ENCODE measurements at regions not wholly inside any gene's neighbourhood (a gene's known extent, or its start where the extent isn't known, plus 50 kb on each side); places are given as distances from the start of the nearest gene placed in this dataset.
"Not testable (repeated sequence)": the region's sequence is repeated elsewhere in the genome, so short reads cannot be mapped to it uniquely, and the experiment has no call there.

DNA sequence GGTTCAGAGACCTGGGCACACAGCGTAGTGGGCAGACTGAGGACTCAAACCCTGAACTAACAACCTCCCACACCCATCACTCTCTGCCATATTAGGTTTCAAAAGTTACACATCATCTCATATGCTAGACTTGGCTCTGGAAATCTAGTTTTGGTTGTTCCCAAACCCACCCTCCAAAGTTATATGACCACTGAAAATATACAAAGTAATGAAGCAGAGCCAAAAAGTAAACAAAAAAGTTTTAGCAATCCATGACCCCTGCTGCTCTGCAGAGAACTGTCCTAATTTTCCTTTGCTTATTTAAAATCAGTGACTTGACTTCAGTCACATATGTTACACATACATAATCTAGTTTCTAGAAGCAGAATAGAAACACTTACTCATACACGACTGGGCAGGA is 155.6 kb upstream of the TAS2R1 start:
- no peak for DNase-seq

GRCh38 chr5:9784231-9784630 is 154.1 kb upstream of the TAS2R1 start:
- DNase-seq, result no peak

GRCh38 chr5:9782826-9783560 is 152.8 kb upstream of the TAS2R1 start:
- DNase-seq, result no peak

DNA sequence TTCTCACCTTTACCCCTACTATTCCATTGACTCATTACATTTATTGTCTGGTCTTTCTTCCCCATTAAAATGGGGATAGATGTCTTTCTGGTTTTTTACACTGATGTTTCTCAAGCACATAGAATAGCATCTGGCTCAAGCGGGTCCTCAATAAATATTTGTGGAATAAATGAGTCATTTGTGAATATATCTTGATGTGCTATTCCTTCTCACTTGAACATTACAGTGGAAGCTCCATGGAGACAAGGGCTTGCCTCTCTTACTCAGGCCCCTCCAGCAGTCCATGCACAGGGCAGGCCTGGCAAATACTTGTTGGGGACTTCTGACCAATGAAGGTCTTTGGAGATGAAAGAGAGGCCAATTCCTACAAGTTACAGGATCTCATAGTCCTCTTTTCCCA is 151.7 kb upstream of the TAS2R1 start:
- no peak for DNase-seq

DNA sequence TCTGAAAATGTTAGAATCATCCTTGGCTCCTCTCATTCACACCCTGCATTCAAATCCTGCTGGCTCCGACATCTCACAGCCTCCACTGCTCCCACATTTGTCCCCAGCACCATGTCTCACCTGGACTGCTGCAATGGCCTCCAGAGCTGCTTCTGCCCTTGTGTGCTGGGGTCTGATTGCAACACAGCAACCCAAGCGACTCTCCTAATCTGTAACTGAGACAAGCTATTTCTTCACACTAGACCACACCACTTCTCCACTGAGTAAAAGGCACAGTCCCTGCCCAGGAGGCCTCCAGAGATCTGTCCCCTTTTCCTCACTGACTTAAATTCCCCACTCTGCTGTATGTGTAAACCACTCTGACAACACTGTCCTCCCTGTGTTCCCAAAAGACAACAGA is 151.1 kb upstream of the TAS2R1 start:
- no peak for DNase-seq

DNA sequence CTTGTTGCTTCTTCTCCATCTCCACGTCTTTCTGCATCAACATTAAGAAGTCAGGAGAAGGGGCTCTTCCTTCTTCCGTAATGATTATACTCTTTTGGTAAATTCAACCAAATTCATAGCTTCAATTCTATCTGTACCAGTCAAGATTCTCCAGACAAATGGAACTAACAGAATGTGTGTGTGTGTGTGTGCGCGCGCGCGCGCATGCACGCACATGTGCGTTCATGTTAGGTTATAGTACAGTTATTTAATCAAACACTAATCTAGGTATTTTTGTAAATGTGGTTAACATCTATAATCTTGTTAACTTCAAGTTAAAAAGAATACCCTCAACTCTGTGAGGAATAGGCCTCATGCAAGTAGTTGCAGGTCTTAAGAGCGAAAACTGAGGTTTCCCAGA is 150.3 kb upstream of the TAS2R1 start:
- no peak for DNase-seq

DNA sequence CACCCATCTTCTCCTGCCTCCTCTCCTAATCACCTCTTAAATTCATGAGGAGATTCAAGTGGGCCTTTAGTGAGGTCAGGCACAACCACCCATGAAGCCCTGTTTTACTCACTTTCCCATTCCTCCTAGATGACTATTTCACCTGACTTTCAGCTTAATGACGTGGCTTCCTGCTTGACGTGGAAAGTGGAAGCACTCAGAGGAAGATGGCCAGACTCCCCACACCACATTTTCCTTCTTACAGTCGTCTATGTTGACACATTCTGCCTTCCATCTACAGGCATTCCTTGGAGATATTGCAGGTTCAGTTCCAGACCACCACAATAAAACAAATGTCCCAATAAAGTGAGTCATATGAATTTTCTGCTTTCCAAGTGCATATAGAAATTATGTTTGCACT is 146.4 kb upstream of the TAS2R1 start:
- no peak for DNase-seq

- DNase-seq, result no peak
Measured at GRCh38 chr5:9775339-9775738, 145.2 kb upstream of the TAS2R1 start.

GRCh38 chr5:9774472-9775079 is 144.4 kb upstream of the TAS2R1 start:
- DNase-seq, result no peak

DNA sequence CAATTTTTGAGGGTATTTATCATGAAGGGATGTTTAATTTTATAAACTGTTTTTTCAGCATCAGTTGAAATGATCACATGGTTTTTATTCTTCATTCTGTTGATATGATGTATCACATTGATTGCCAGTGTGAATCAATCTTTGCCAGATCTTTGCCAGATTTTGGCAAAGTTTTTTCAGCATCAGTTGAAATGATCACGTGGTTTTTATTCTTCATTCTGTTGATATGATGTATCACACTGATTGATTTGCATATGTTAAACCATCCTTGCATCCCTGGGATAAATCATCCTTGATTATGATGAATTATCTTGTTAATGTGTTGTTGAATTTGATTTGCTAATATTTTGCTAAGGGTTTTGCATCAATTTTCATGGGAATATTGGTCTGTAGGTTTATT is 140.9 kb upstream of the TAS2R1 start:
- no peak for DNase-seq

DNA sequence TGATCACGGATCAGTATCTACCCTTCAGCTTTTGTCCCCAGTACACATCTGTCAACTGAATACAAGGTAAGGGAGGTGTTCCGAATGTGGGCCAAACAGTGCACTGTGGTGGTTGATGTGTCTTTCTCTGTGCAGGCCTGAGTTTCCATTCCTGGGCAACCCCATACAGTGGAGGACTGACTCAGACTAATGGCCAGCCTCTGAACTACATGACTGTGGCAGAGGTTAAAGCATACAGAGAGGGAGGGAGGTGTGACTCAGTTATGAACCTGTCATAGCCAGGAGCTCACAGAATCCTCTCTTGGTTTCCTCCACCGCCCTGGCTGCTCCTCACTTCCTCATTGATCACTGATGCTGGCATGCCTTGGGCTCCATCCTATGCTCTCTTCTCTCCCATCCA is 136.4 kb upstream of the TAS2R1 start:
- DNase-seq, result no peak

DNA sequence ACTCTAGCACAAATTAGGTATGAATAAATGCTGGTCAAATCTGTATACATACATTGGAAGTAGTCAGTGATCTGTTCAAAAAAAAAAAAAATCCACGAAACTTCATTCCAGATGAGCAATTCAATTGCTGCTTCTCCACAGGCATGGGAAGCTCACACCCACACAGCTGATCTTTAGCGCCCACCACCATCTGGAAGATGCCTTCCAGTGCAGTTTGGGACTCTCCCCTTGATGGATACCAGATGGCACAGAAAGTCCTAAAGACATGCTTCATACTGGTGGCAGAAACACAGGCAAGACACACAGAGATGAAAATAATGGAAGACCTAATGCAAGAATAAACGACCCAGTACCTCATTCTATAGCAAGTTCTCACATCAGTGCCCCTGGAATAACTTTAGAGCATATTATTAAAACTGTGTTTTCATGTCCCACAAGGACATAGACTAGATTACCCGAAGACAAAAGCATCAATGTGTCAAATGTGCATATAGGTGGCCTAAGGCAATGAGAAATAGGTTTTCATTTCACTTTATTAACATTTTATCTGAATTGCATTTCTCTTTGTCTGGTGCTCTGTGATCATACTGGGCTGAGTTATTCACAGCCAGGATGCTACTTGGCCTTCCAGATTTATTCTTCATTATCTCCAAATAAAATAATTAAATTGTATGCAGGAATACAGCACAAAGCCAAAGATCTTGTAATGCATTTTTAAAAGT is 135.4 kb upstream of the TAS2R1 start:
- no peak for DNase-seq

- DNase-seq, result no peak
Measured at GRCh38 chr5:9761706-9762105, 131.6 kb upstream of the TAS2R1 start.

GRCh38 chr5:9752670-9753069 is 122.5 kb upstream of the TAS2R1 start:
- not testable (repeated sequence) for DNase-seq

DNA sequence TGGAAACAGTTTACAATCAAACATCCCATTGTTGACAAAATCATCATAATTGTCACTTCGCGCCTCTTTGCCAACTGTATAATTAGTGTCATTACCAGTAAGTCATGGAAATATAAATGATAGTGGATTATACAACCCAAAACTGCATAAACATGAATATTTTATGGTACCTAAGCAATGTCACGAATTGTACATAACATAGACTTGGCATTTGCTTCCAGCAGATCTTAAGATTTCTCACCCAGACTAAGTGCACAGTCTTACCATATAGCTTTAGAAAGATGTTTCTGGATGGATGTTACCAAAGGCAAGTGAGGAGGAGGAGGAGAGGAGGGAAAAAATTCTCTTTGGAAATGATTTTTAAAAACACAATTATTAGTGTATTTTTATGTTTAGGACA is 113.4 kb upstream of the TAS2R1 start:
- DNase-seq, result no peak

- no peak for DNase-seq
Measured at GRCh38 chr5:9742848-9743247, 112.7 kb upstream of the TAS2R1 start.

DNA sequence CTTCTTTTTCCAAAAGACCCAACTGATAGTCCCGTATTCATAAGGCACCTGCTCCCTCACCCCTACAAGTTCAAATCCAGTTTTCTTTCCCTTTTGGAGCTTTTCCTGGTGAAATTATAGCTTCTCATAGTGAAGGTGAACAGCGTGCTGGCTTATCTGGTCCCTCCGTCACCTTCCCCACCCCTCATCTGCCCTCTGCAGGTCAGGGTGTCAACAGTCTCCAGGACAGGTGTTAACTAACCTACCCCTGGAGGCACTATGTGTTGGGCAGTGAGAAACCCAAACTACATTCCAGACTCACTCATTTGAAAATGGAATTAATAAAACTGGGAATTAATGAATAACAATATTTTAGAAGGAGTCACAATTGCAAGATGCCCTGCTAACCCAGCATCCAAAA is 109.0 kb upstream of the TAS2R1 start:
- DNase-seq, result no peak

DNA sequence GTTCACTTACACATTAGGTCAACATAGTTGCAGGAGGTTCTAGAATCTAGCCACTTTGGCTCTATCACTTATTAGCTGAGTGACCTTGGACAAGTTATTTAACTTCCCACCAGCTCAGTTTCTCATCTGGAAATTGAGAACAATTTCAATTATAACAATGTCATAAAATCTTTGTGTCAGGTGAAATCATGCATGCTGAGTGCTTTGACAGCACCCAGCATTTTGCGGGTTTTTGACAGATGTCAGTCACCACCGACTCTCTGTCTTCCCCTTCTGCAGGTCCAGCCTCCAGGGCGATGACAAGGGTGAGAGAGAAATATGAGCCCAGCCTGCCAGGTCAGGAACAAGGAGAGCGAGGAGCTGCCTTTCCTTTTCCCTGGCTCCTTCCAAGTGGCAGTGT is 107.1 kb upstream of the TAS2R1 start:
- no peak for DNase-seq

DNA sequence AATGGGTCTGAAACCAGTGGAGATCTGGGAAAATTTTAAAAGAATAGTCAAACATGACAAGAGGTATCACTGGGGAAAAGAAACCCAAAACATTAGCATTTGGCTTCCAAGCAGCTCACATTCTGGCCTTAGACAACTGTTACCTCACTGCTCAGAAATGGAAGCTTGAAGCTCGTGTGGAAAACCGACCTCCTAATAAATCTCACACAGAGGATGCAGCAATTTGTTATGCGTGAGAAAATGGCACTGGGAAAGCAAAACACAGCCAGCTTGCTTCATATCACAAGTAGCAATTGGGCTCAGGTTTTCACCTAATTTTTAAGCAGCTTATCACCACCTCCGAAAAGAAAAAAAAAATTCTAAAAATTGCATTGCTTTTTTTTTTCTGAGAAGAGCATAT is 103.3 kb upstream of the TAS2R1 start:
- DNase-seq, result peak; percentile 30

- DNase-seq, result no peak
Measured at GRCh38 chr5:9731159-9731558, 101.0 kb upstream of the TAS2R1 start.

GRCh38 chr5:9728261-9728660 is 98.1 kb upstream of the TAS2R1 start:
- DNase-seq, result no peak

GRCh38 chr5:9726931-9727330 is 96.8 kb upstream of the TAS2R1 start:
- no peak for DNase-seq

- DNase-seq, result not testable (repeated sequence)
Measured at GRCh38 chr5:9725265-9725664, 95.1 kb upstream of the TAS2R1 start.

DNA sequence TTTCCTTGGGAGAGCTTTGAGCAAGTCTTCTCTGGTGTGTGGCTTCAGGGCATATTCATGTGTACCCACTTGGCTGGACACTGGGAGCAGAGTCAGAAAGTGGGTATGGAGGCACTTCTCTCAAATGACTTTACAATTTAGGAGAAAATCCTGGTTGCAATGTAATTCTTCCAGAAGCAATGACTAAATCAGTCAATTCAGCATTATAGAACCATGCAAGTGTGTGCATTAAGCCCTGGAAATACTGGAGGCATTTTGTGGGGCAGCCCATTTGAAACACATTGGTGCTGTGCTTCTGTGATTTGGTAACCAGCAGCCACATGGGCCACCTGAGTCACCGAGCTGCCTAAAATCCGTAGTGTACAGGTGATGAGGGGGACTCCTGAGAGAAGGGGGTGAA is 94.6 kb upstream of the TAS2R1 start:
- DNase-seq, result no peak

Data from femur (tissue), 1 donor.